PFSK-1 (cell line): ENCODE measurements at regions not wholly inside any gene's neighbourhood (a gene's known extent, or its start where the extent isn't known, plus 50 kb on each side); places are given as distances from the start of the nearest gene placed in this dataset.

ENCODE experiments used
- FOXP2 ChIP-seq: optimal IDR thresholded peaks from 2 replicates; pipeline ENCODE3; 2011; ENCODE audit warnings: borderline replicate concordance, control low read depth, inconsistent platforms; ENCODE audit not compliant: insufficient read depth; ENCODE audit errors: extremely low read length, extremely low read depth
- POLR2AphosphoS5 ChIP-seq: IDR thresholded peaks from 2 replicates; pipeline ENCODE4 v1.6.1; 2012; ENCODE audit warnings: low read depth, mild to moderate bottlenecking, control low read depth, low read length, moderate library complexity
- SIN3A ChIP-seq: IDR thresholded peaks from 2 replicates; pipeline ENCODE4 v1.6.1; 2012; ENCODE audit warnings: mild to moderate bottlenecking, low read length, moderate library complexity, borderline replicate concordance; ENCODE audit not compliant: insufficient read depth
- TAF1 ChIP-seq: IDR thresholded peaks from 2 replicates; pipeline ENCODE4 v1.6.1; 2012; ENCODE audit warnings: low read length, control low read depth, borderline replicate concordance; ENCODE audit not compliant: insufficient read depth
- TF ChIP-seq, protein P1 (sequence below), 2 experiments: IDR thresholded peaks; 2 replicates each; pipeline versions ENCODE4 v1.6.1 to v1.8.0; 2011 to 2012; ENCODE audit warnings: low read depth in 2 of 2, low read length in 2 of 2, control low read depth in 1 of 2, inconsistent platforms in 1 of 2, mild to moderate bottlenecking in 1 of 2, moderate library complexity in 1 of 2; ENCODE audit not compliant: insufficient read depth in 1 of 2

DNA sequence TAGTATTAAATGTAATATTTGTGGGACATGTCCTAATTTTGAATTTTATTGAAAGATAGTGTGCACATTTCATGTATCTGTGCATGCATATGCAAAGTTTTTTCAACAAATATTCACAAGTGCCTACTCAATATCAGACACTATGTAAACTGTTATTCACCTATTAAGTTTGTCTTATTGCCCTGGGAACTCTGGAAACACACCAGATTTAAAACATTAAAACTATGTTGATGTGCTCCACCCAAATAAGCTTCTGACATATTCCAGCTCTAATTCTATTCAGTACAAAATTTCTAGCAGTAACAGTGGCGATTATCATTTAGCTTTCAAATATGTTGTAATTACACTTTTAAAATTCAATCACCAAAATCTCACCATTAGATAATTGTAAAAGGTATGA lies 183.1 kb upstream of the TTC29 start:
- TF ChIP-seq SIN3A (no peak), POLR2AphosphoS5 (no peak), TAF1 (no peak), FOXP2 (no peak)
- TF ChIP-seq, protein P1, sequence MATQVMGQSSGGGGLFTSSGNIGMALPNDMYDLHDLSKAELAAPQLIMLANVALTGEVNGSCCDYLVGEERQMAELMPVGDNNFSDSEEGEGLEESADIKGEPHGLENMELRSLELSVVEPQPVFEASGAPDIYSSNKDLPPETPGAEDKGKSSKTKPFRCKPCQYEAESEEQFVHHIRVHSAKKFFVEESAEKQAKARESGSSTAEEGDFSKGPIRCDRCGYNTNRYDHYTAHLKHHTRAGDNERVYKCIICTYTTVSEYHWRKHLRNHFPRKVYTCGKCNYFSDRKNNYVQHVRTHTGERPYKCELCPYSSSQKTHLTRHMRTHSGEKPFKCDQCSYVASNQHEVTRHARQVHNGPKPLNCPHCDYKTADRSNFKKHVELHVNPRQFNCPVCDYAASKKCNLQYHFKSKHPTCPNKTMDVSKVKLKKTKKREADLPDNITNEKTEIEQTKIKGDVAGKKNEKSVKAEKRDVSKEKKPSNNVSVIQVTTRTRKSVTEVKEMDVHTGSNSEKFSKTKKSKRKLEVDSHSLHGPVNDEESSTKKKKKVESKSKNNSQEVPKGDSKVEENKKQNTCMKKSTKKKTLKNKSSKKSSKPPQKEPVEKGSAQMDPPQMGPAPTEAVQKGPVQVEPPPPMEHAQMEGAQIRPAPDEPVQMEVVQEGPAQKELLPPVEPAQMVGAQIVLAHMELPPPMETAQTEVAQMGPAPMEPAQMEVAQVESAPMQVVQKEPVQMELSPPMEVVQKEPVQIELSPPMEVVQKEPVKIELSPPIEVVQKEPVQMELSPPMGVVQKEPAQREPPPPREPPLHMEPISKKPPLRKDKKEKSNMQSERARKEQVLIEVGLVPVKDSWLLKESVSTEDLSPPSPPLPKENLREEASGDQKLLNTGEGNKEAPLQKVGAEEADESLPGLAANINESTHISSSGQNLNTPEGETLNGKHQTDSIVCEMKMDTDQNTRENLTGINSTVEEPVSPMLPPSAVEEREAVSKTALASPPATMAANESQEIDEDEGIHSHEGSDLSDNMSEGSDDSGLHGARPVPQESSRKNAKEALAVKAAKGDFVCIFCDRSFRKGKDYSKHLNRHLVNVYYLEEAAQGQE (IDR thresholded peaks at IDR 0.05; ENCODE audit: insufficient read depth in 1 of 2, low read depth in 2 of 2, low read length in 2 of 2): no peak
